Body of pancreas (tissue), 4 donors: ENCODE measurements at regions not wholly inside any gene's neighbourhood (a gene's known extent, or its start where the extent isn't known, plus 50 kb on each side); places are given as distances from the start of the nearest gene placed in this dataset.

Source experiments
- POLR2A ChIP-seq, 3 donors: fragments of 450-650 bp; IDR thresholded peaks; one replicate each; pipeline ENCODE4 v1.6.1; 2016; ENCODE audit warnings: antibody characterized with exemption in 3 of 3, mild to moderate bottlenecking in 2 of 3
- TF ChIP-seq, protein P1 (sequence below), 7 experiments: fragments of 450-650 bp in 4 of 7; fragments of 200-600 bp in 3 of 7; sonication (generic) in 3 of 7; IDR thresholded peaks; one replicate each; pipeline ENCODE4 v1.5.1; 2016 to 2019; ENCODE audit warnings: antibody characterized with exemption in 7 of 7

DNA sequence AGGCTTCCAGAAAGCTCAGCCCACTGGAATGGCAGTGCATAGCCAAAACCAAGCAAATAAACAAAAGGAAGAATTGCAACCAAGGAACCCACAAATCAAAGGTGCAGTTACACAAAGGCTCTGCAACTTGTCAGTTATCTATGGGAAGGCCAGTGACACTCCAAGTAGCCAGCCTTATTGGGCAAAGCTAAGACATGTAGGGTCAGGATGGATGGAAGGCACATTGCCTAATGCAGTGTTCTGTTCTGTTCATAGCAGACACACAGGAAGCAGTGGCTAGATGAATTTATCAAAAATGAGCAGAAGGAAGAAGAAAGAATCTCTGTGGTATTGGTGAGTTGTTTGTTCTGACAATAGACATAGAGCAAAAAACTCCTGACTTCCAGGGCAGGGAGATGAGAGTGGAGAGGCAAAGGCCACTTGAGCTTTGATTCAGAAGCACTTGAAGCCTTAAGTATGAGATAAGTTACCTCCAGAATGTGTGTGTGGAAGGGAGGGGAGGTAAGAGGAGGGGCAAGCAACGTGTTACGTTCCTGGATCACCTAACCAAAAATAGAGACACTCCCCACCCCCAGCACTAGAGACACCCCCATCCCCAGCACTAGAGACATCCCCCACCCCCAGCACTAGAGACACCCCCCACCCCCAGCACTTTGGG is 57.9 kb upstream of the AKAP12 start:
- TF ChIP-seq, protein P1, sequence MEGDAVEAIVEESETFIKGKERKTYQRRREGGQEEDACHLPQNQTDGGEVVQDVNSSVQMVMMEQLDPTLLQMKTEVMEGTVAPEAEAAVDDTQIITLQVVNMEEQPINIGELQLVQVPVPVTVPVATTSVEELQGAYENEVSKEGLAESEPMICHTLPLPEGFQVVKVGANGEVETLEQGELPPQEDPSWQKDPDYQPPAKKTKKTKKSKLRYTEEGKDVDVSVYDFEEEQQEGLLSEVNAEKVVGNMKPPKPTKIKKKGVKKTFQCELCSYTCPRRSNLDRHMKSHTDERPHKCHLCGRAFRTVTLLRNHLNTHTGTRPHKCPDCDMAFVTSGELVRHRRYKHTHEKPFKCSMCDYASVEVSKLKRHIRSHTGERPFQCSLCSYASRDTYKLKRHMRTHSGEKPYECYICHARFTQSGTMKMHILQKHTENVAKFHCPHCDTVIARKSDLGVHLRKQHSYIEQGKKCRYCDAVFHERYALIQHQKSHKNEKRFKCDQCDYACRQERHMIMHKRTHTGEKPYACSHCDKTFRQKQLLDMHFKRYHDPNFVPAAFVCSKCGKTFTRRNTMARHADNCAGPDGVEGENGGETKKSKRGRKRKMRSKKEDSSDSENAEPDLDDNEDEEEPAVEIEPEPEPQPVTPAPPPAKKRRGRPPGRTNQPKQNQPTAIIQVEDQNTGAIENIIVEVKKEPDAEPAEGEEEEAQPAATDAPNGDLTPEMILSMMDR (IDR thresholded peaks at IDR 0.05) = no peak
- no peak for TF ChIP-seq POLR2A (IDR thresholded peaks at IDR 0.05)
